DMS 273 (cell line): ENCODE measurements at regions not wholly inside any gene's neighbourhood (a gene's known extent, or its start where the extent isn't known, plus 50 kb on each side); places are given as distances from the start of the nearest gene placed in this dataset.

Experiments
- DNase-seq: peaks from one replicate; lab custom pipeline; 2025; ENCODE audit not compliant: unreplicated experiment; lab: John Stamatoyannopoulos, UW

GRCh38 chr1:209430107-209430506 is 153.4 kb upstream of the CAMK1G start:
- no peak for DNase-seq

GRCh38 chr1:209430821-209431259 is 152.7 kb upstream of the CAMK1G start:
- DNase-seq = peak; percentile 7

GRCh38 chr1:209431402-209431801 is 152.1 kb upstream of the CAMK1G start:
- DNase-seq = no peak

GRCh38 chr1:209431813-209432442 is 151.6 kb upstream of the CAMK1G start:
- no peak for DNase-seq

DNA sequence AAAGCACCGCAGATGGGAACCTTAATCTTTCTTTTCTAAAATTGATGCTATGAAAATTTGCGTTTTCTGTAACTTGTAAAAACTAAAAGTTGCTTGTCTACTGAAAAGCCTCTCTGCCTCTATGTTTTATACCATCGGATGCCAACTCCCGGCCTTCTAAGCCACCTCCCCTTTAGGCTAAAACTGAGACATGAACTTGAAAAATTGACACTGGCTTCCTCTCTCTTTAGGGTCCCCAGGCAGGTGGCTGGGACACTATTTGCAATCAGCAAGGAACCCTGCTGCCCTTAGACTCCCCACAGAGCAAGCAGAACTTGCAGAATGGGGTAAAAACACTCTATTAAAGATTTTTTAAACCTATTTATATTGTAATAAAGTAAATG is 151.1 kb upstream of the CAMK1G start:
- DNase-seq = no peak

DNA sequence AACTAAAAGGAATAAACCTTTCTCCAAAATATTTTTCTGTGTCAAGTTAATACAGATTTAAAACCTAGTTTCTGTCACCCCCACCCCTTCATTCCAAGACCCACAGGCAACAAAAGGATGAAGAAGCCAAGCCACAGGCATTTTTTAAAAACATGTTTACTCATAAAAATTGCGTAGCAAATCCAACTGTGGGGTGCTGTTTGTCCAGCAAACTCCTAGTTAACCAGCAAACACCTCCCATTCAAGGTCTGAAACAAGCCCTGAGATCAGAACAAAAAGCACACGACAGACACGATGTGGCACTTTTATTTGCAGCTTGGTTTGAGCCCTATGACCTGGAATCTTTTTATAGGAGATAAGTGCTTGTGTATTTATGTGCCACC is 149.9 kb upstream of the CAMK1G start:
- no peak for DNase-seq

DNA sequence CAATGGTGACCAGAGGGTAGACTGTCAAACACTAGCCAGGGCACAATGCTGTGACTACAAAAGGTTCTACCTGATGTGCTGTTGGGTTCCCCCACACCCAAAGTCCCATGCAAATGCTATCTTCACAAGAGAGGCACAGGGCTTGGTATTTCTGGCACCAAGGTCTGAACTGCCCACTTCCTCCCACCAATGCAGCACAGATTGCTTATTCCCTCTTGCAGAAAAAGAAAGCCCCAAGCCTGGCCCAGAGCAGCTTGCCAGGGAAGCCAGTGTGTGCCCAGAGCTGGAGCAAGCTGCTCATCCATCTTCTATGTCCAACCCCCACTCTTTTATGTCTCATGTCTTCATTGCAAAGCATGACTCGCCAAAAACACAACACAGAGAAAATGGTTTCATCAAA is 149.4 kb upstream of the CAMK1G start:
- peak; percentile 52 for DNase-seq

DNA sequence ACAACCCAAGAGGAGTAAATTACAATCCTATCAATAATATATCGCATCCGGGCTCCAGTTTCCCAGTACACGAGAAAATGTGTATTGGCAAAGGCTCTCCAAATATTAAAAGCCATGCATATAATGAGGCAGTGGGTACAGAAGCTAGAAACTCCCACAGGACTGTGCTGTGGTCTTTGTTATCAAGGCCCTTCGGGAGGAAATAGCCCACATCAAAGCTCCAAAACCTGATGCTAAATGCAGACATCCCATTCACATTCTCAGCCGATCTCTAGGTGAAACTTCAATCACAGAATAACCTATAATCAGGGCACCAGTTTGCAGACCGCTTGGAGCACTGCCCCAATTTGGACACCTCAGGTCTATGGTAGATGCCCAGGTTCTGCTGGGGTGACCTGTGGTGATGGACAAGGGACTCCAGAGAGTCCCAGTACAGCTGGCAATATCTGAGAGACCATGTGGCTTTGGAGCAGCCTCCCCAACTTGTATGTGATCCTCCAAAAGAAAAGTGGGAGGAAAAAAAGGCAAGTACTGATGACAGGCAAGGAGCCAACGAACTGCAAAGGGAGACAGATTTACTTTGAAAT is 148.8 kb upstream of the CAMK1G start:
- DNase-seq = no peak

DNA sequence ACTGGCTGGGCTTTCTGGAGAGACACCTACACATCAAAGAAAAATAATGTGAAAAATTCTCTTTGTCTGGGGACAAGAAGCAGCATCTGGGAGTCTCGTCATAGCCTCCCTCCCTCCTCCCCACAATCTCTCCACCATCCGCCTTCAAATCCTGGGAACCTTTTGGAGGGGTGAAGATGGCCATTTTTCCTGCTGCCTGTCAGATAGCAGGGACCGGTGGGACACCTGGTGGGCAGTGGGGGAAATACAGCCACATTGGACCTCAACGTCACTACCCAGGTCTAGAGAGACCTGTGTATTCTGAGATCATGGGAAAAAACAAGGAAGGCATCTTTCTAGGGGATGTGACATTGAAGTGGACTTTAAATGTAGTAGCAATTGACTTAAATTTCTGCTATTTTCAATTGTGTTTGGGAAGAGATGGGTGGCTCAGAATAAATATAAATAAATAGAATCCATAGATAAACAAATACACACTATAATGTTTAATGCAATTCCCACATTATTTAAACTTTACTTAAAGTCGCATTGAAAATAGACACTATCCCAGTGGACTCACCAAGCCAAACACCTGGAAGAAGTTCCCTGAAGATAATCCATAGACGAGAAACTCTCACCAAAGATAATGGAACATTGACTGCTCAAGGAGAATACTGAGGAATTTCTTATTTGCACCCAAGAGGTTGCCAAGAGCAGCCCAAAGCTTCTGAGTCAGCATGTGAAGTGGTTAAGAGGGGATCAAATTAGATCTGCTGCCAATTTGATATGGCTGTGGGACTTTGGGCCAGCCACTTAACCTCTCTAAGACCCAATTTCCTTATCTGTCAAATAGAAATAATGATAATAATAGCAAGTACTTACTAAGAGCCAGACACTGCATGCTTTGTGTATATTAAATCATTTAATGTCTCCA is 147.6 kb upstream of the CAMK1G start:
- peak; percentile 91 for DNase-seq

DNA sequence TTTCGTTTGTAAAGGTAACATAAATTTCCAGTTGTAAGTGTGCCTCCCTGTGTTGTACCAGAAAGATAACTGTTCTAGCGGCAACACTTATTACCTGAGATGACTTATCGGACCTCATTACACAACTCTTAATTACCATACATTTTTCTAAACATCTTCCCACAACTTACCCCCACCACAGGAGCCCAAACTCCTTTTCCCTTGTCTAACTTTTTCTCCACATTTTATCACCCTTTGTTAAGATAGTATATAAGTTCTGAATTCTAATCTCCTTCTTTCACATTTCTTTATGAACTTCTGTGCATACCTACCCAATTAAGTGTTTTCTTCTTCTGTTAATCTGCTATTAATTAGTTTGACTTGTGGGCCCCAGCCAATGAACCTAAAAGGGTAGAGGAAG is 143.7 kb upstream of the CAMK1G start:
- no peak for DNase-seq

DNA sequence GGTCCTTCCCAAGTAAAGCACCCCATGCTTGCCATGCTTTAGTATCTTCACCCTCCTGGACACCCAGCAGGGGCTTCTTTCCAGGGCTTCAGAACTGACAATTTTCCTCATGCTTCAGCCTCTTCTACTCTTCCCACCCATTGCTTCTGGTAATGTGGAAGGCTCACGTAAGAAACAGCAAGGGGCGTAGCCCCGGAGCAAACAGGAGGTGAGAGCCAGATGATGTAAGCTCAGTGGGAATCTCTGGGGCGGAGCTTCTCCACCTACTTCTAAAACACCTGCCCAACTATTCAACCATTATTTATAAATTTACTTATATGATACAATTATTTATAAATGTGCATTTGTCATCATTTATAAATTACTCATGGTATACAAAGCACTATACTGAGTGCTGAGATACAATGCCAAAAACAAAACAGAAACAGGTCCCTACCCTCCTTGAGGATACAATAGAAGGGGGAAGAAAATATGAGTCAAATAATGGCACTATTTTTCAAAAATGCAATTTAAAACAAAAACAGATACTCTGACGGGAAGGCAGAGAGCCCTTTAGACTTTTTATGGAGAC is 140.1 kb upstream of the CAMK1G start:
- no peak for DNase-seq

DNA sequence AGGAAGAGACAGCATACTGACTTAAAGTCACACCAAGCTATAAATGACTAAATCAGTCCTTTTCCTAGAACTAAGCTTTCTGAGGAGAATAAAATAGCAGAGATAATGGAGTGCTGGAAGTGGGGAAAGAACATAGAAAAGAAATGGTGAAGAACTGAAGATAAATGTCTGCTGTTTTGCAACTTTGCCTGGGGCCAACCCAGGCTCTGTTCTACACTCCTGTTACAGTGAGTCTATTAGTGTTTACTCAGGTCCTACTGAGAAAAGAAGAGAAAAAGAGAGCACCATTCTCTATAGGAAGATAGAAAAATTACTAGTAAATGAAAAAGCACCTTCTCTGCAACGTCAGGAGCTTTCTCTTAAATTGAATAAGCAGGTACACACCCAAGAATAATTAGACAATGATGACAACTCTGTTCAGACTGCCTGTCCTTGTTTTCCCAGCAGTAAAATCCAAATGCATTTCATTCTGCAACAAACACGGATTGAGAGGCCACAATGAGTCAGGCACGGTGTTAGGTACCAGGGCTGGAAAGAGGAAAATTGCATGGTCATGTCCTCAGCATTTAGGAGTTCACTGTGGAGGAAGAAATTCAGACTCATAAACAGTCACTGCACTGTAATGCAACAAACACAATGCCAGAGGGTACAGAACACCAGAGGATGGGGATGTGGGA is 139.4 kb upstream of the CAMK1G start:
- DNase-seq = no peak

GRCh38 chr1:209444961-209445360 is 138.6 kb upstream of the CAMK1G start:
- DNase-seq = no peak

- no peak for DNase-seq
Measured at GRCh38 chr1:209445576-209445975, 137.9 kb upstream of the CAMK1G start.

DNA sequence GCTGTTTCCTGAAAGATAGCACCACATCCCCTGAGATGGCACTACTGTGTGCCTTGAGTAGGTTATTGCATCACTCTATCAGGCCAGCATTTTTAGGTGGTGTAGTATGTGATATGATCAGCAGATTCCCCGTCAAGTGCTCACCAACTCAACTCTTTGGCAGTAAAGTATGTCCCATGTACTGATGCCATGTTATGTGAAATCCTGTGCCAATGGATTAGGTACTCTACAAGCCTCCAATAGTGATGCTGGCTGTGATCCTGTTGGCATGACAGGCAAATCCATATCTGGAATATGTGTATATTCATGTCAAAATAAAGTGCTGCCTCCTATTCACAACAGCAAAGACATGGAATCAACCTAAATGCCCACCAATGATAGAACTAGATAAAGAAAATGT is 137.2 kb upstream of the CAMK1G start:
- DNase-seq = no peak

DNA sequence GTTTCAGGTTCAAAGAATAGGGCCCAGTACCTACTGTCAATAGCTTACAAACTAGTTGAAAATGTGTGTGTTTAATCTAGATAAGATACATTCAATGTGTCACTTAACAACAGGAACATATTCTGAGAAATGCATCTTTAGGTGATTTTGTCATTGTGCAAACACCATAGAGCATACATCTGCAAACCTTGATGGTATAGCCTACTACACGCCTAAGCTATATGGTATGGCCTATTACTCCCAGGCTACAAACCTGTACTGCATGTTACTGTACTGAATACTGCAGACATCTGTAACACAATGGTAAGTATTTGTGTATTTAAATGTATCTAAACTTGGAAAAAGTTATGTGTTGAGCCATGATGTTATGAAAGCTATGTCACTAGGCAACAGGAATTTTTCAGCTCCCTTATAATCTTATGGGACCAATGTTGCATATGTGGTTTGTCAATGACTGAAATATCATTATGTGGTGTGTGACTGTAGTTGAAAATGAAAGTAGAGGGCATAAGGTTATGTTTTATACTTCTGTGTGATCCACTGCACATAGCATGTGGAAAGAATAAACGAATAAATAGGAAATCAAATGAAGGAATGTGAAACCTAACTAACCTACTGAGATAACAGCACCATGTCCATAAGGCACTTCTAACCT is 129.0 kb upstream of the CAMK1G start:
- DNase-seq = no peak

DNA sequence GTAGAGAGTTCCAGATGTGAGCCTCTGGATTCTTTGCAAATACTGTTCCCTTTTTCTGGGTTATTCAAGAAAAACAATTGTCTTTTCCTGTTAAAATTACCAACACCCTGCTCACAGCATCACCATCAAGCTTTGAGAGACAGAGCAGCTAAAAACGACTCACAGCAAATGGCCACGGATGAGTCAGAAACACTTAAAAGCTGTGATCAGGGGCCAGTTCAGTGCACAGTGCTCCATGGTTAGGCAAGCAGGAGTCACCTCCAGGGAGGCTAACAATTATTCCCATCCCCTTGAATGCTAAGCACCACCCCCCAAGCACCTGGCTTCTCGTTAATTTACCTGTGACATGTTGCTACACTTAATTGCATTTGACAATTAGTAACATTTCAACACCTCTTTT is 128.4 kb upstream of the CAMK1G start:
- no peak for DNase-seq

- no peak for DNase-seq
Measured at GRCh38 chr1:209455661-209456358, 127.7 kb upstream of the CAMK1G start.

DNA sequence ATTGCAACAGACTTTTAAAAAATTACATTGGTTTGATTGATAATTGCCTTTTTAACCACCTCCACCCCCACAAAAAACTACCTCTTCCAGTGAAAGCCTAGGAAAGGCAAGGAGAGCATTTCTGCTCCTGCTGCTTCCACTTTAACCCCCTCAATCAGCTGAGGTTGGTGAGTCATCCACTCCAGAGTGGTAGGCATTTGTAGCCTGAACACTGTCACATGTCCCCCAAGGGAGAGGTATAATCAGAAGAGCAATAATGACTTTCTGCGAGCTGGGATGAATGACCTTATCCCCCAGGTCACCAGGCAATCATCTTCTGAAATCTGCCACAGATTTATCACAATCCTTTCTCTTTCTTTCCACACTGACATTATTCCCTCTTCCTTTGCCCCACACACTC is 126.6 kb upstream of the CAMK1G start:
- peak; percentile 4 for DNase-seq
